Pancreas (tissue), 10 donors: ENCODE measurements at regions not wholly inside any gene's neighbourhood (a gene's known extent, or its start where the extent isn't known, plus 50 kb on each side); places are given as distances from the start of the nearest gene placed in this dataset.

Experiments used
- ATAC-seq, 4 donors: fragments of 200-7000 bp; cut with Tn5 transposase; one replicate each; pipeline versions ENCODE4 v1.8.0 to v1.9.1; 2020; ENCODE audit warnings: mild to moderate bottlenecking in 4 of 4, moderate library complexity in 4 of 4
- DNase-seq, 6 donors: peaks; one replicate each; pipeline ENCODE4 v3.0.0-alpha.2; 2020
- FAIRE-seq: peaks from 2 replicates; lab custom pipeline; 2012; peaks lifted over from hg19 to GRCh38; lab: Jason Lieb, UNC
- H3K27ac ChIP-seq, 4 donors: fragments of 200-600 bp; sonication (generic); 1 replicate in 3 of 4; 2 replicates in 1 of 4; pipeline versions ENCODE4 v1.5.0 to v1.8.0; 2020
- H3K27me3 ChIP-seq, 4 donors: fragments of 200-600 bp; one replicate each; pipeline ENCODE4 v1.8.0; 2021
- H3K36me3 ChIP-seq, 3 donors: fragments of 200-600 bp; sonication (generic) in 1 of 3; one replicate each; pipeline versions ENCODE4 v1.5.0 to v1.8.0; 2020 to 2021
- H3K4me1 ChIP-seq, 3 donors: fragments of 200-600 bp; one replicate each; pipeline ENCODE4 v1.8.0; 2021
- H3K4me3 ChIP-seq, 4 donors: fragments of 200-600 bp; sonication (generic) in 2 of 4; one replicate each; pipeline versions ENCODE4 v1.5.0 to v1.8.0; 2020 to 2021
- H3K9me3 ChIP-seq, 4 donors: fragments of 200-600 bp; one replicate each; pipeline ENCODE4 v1.8.0; 2021
- CTCF ChIP-seq, 4 donors: fragments of 200-600 bp; sonication (generic) in 3 of 4; IDR thresholded peaks; one replicate each; pipeline versions ENCODE4 v1.5.0 to v1.8.0; 2021; ENCODE audit warnings: antibody characterized with exemption in 4 of 4
- WGBS, 2 donors: extraction: QIAGEN DNeasy Blood & Tissue Kit; methylation state at CpG; one replicate each; pipeline ENCODE4 v1.1.7; 2013; 5-methylcytosine and 5-hydroxymethylcytosine counted together
- intact Hi-C, 3 donors: fragments of 100-400 bp; cut with DNase I; formaldehyde crosslinking; loops; one replicate each; pipeline versions ENCODE4 v1.11.1 to v1.14.2; 2022
- donor health status: healthy with polysubstance abuse.
- donor health status: DM: no; HTN: no; CAD: no; lungs with moderate emphysema.
- donor health status: DM: no; HTN: no; CAD: no.
- donor health status: control.
- donor health status: control.
- donor health status: Bipolar disorder and iron deficiency.
- donor health status: DM: yes; HTN: yes; CAD: no.
- donor health status: DM: no; HTN: no; CAD: no.
- donor health status: DM: no; HTN: no; CAD: no.
- donor health status: DM: yes; HTN: yes; CAD: no.

GRCh38 chrX:63511361-63511760 lies 160.2 kb upstream of the SPIN4 start:
- TF ChIP-seq CTCF (IDR thresholded peaks at IDR 0.05) = no peak
- 55 to 75% methylated on average over 3 of the region's 3 CpGs for WGBS, 2 donors
- ATAC-seq = no peak
- peaks cover 0 to under 1% (median 0%) of the 10 kb centered on the region in 4 donors for H3K27me3 ChIP-seq
- no peak for FAIRE-seq
- no peak overlapping the region for H3K4me3 ChIP-seq
- peaks cover 0 to 20% (median 10%) of the 10 kb centered on the region in 3 donors for H3K4me1 ChIP-seq
- DNase-seq = no peak
- no peaks in the 10 kb centered on the region for H3K36me3 ChIP-seq
- intact Hi-C loops = no loop called here
- no peaks in the 10 kb centered on the region for H3K9me3 ChIP-seq
- no peak overlapping the region for H3K27ac ChIP-seq

GRCh38 chrX:63508668-63509067 lies 157.5 kb upstream of the SPIN4 start:
- ATAC-seq (peak; percentile 46 to 75 (median 70)), FAIRE-seq (no peak), DNase-seq (no peak)
- Histone ChIP-seq H3K27ac (no peak overlapping the region), H3K9me3 (no peaks in the 10 kb centered on the region), H3K27me3 (no peaks in the 10 kb centered on the region), H3K36me3 (no peaks in the 10 kb centered on the region), H3K4me1 (peaks cover 0 to 10% (median under 1%) of the 10 kb centered on the region in 3 donors), H3K4me3 (no peak overlapping the region)
- intact Hi-C loops = no loop called here
- whole genome bisulfite sequencing, 2 donors = 44 to 49% methylated on average over 5 of the region's 5 CpGs
- no peak for TF ChIP-seq CTCF (IDR thresholded peaks at IDR 0.05)

GRCh38 chrX:63506320-63506719 lies 155.2 kb upstream of the SPIN4 start:
- H3K4me3 ChIP-seq = no peak overlapping the region
- H3K27ac ChIP-seq = no peak overlapping the region
- no peak for DNase-seq
- intact Hi-C loops = no loop called here
- ATAC-seq = peak; percentile 49 to 80 (median 70)
- H3K4me1 ChIP-seq = peaks cover 0 to 4% (median 0%) of the 10 kb centered on the region in 3 donors
- no peaks in the 10 kb centered on the region for H3K9me3 ChIP-seq
- no peak for TF ChIP-seq CTCF (IDR thresholded peaks at IDR 0.05)
- FAIRE-seq = peak; percentile 59
- WGBS, 2 donors = 62 to 80% methylated on average over 1 of the region's 1 CpG
- no peaks in the 10 kb centered on the region for H3K36me3 ChIP-seq
- H3K27me3 ChIP-seq = peaks cover 0 to 4% (median 0%) of the 10 kb centered on the region in 4 donors

- WGBS, 2 donors = 47 to 58% methylated on average over 1 of the region's 1 CpG
- FAIRE-seq (no peak), DNase-seq (no peak), ATAC-seq (no peak)
- Histone ChIP-seq H3K9me3 (no peaks in the 10 kb centered on the region), H3K27me3 (peaks cover 0 to 4% (median 0%) of the 10 kb centered on the region in 4 donors), H3K27ac (no peak overlapping the region), H3K36me3 (no peaks in the 10 kb centered on the region), H3K4me3 (no peak overlapping the region), H3K4me1 (peaks cover 0 to 1% (median 0%) of the 10 kb centered on the region in 3 donors)
- intact Hi-C loops = no loop called here
- TF ChIP-seq CTCF (IDR thresholded peaks at IDR 0.05) = no peak
These were observed 152.4 kb upstream of the SPIN4 start for GRCh38 chrX:63503541-63503940.

- ATAC-seq (peak in 1 of 4 donors; percentile 35), FAIRE-seq (no peak), DNase-seq (no peak)
- Histone ChIP-seq H3K27me3 (no peaks in the 10 kb centered on the region), H3K36me3 (no peaks in the 10 kb centered on the region), H3K4me1 (no peaks in the 10 kb centered on the region), H3K4me3 (no peak overlapping the region), H3K9me3 (no peaks in the 10 kb centered on the region), H3K27ac (no peak overlapping the region)
- intact Hi-C loops = no loop called here
- WGBS, 2 donors = 65 to 71% methylated on average over 4 of the region's 4 CpGs
- no peak for TF ChIP-seq CTCF (IDR thresholded peaks at IDR 0.05)
These were observed 137.6 kb upstream of the SPIN4 start for GRCh38 chrX:63488546-63489373.
